ENCODE measurements at regions not wholly inside any gene's neighbourhood (a gene's known extent, or its start where the extent isn't known, plus 50 kb on each side); places are given as distances from the start of the nearest gene placed in this dataset.
"Not testable (repeated sequence)": the region's sequence is repeated elsewhere in the genome, so short reads cannot be mapped to it uniquely, and the experiment has no call there.

- no peak for DNase-seq
These were observed 190.6 kb upstream of the SPRED2 start for GRCh38 chr2:65622951-65623535.

GRCh38 chr2:65622499-65622898 is 190.1 kb upstream of the SPRED2 start:
- DNase-seq: no peak

GRCh38 chr2:65620524-65620923 is 188.1 kb upstream of the SPRED2 start:
- DNase-seq: no peak

- DNase-seq: no peak
These were observed 187.6 kb upstream of the SPRED2 start for GRCh38 chr2:65620026-65620425.

DNA sequence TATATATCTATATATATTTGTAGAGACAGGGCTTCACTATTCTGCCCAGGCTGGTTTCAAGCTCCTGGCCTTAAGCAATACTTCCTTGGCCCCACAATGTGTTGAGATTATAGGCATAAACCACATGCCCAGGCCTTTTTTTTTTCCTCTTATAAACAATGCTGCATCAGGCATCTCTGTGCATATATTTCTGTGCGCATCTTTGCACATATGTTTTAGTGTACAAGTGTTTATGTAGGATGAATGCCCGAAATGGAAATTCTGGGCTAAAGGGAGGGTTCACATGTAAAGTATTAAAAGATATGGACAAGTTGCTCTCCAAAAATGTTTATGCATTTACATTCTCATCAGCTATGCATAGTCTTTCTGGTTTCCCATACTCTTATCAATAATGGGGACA is 183.2 kb upstream of the SPRED2 start:
- no peak for DNase-seq

GRCh38 chr2:65613968-65614555 is 181.7 kb upstream of the SPRED2 start:
- no peak for DNase-seq

GRCh38 chr2:65611488-65611887 is 179.1 kb upstream of the SPRED2 start:
- DNase-seq: no peak

GRCh38 chr2:65608916-65609315 is 176.5 kb upstream of the SPRED2 start:
- no peak for DNase-seq

DNA sequence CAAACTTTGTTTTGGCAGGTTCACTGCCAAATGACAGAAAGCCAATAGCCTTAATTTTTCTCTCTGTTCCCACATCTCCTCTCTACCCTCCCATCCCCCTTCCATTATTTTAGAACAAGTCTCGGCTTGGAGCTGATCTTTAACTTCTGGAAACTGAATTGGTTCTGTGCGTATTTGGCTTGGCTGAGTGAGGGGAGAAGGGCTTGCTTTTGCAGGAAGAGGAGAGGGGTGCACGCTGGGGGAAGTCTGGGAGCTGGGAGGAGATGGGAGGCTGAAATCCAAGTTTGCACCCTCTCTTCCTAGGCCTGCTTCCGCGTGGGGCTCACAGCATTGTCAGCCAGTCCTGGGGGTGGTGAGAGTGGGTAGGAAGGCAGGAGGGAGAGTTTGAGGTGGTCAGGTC is 176.1 kb upstream of the SPRED2 start:
- DNase-seq: no peak

DNA sequence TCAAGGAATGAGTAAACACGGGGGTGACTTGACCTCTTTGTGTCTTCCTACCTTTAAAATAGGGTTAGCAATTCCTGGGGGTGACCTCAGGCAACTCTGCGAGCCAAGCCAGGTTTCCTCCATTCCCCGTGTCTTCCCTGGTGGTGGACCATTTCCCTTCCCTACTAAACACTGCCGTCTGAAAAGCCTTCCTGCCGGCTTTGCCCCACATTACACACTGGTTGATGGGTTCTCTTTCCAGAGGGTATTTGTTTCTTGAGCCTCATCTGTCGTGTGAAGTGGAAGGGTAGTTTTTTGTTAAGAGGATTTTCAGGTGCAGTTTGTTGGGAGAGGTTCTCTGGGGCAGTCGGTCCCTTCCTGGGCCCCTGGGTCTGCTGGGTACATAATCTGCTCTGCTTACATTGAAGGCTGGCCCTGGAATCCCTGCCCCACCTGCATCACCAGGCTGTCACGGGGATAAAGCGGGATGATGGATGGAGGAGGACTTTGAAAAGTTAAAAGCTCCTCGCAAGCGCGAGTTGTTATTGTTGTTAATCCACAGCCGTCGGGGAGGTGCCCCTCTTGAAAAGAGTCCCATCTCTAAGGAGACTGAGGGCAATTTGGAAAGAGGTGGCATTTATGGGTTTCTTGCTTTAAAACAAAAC is 175.4 kb upstream of the SPRED2 start:
- DNase-seq: no peak

DNA sequence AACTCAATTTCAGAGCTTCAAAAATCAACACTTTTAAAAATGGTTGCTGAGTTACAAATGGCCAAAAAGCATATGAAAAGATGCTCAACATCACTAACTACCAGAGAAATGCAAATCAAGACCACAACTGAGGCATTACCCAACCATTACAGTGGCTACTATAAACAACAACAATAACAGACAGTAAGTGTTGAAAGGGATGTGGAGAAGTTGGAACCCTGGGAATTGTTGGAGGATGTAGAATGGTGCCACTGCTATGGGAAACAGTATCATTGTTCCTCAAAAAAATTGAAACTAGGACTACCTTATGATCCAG is 173.3 kb upstream of the SPRED2 start:
- DNase-seq: no peak

GRCh38 chr2:65605058-65605742 is 172.8 kb upstream of the SPRED2 start:
- no peak for DNase-seq

GRCh38 chr2:65604246-65604645 is 171.8 kb upstream of the SPRED2 start:
- no peak for DNase-seq

- no peak for DNase-seq
These were observed 170.3 kb upstream of the SPRED2 start for GRCh38 chr2:65602603-65603235.

DNA sequence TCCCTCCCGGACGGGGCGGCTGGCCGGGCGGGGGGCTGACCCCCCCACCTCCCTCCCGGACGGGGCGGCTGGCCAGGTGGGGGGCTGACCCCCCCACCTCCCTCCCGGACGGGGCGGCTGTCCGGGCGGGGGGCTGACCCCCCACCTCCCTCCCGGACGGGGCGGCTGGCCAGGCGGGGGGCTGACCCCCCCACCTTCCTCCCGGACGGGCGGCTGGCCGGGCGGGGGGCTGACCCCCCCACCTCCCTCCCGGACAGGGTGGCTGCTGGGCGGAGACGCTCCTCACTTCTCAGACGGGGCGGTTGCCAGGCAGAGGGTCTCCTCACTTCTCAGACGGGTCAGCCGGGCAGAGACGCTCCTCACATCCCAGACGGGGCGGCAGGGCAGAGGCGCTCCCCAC is 168.5 kb upstream of the SPRED2 start:
- DNase-seq: not testable (repeated sequence)

GRCh38 chr2:65600351-65600750 is 168.0 kb upstream of the SPRED2 start:
- DNase-seq: not testable (repeated sequence)

DNA sequence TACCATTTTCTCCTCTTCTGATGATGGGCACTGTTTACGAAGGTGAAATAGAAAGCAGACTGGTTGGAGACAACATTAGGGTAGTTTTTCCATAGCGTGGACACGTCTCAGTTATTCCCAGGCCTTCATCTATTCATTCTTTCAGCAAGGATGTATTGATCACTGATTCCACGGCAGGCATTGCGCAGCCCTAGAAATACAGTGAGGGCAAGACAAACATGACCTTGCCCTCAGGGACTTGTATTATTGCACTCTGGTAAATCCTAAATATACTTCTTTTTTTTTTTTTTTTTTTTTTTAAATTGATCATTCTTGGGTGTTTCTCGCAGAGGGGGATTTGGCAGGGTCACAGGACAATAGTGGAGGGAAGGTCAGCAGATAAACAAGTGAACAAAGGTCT is 167.3 kb upstream of the SPRED2 start:
- no peak for DNase-seq

DNA sequence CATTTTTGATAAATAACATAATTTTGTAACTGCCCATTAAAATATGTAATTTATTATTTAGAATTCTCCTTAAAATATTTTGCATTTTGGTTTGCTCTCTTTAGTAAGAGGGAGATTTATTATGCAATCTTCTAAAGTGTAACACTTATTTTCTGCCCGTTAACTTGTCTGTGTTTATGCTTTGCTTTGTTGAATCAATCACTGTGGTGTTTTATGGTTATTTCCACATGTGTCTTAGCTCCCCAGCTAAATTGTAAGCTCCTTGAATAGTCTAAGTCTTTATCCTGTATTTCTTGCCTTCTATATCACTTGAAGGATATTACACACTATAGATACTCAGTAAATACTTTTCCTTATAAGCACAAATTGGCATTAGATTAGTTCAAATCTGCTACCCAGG is 166.6 kb upstream of the SPRED2 start:
- DNase-seq: no peak

DNA sequence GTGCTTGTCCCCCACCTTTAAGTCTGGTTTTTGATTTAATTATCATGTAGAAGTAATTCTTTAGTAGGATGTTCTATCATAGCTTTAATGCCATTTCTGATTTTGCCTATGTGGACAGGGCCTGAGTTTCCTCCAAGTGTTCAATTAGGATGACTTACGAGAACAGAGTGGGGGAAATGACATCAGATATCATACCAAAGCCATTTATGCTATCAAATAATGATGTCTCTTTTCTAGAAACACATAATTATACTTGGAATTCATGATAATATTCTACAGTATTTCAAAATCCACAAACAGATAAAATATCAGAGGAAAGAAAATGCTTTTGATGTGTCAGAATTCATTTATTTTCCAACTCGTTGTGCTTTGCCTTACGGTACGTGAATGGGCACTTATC is 165.9 kb upstream of the SPRED2 start:
- no peak for DNase-seq

GRCh38 chr2:65595630-65596029 is 163.2 kb upstream of the SPRED2 start:
- no peak for DNase-seq

GRCh38 chr2:65594150-65594549 is 161.8 kb upstream of the SPRED2 start:
- no peak for DNase-seq

DNA sequence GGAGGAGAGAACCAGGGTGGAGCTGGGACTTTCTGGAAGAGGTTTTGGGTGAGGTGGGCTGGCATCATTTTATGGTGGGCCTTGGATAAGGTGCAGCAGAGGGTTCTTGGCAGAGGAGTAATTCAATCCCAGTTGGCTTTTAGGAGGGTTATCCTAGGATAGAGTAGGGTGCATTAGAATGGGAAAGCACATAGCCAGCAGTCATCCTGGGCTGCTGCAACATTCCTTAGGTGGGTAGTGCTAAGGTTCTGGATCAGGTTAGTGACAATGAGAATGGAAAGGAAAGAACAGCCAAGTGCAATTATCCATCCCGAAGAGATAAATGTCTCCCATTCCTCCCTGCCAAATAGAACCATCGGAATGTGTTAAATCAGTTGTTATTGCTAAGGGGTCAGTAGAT is 157.3 kb upstream of the SPRED2 start:
- DNase-seq: no peak

GRCh38 chr2:65587779-65588178 is 155.4 kb upstream of the SPRED2 start:
- no peak for DNase-seq

DNA sequence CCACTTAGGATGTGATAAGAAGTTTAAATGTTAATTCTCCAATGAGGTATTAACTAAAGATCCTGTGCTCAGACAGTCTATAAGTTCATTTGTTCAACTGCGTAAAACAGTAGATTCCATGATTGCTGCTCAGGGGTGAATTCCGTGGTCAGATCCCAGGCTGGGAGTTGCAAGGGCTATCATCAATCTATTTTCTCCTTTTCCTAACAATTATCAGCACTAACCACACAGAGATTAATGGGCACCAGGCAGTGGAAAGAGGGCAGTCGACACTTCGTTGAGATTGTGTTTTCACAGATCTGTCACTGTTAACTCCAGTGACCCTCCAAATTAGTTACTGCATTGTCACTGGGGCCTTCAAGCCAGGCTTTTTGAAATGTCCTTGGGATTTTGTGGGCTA is 154.1 kb upstream of the SPRED2 start:
- DNase-seq: no peak

Data from stimulated activated CD4-positive, alpha-beta T cell treated with anti-CD3 and anti-CD28 coated beads, Interleukin-15, amount 100 ng/mL, for 24 hours (primary cell).